GM21526 (cell line): ENCODE measurements at regions not wholly inside any gene's neighbourhood (a gene's known extent, or its start where the extent isn't known, plus 50 kb on each side); places are given as distances from the start of the nearest gene placed in this dataset.
"Not testable (repeated sequence)": the region's sequence is repeated elsewhere in the genome, so short reads cannot be mapped to it uniquely, and the experiment has no call there.

ENCODE experiments used
- ATAC-seq: cut with Tn5 transposase; IDR thresholded peaks from one replicate; pipeline ENCODE4 v1.9.1; 2021; ENCODE audit warnings: moderate library complexity; ENCODE audit not compliant: unreplicated experiment, low FRiP score

DNA sequence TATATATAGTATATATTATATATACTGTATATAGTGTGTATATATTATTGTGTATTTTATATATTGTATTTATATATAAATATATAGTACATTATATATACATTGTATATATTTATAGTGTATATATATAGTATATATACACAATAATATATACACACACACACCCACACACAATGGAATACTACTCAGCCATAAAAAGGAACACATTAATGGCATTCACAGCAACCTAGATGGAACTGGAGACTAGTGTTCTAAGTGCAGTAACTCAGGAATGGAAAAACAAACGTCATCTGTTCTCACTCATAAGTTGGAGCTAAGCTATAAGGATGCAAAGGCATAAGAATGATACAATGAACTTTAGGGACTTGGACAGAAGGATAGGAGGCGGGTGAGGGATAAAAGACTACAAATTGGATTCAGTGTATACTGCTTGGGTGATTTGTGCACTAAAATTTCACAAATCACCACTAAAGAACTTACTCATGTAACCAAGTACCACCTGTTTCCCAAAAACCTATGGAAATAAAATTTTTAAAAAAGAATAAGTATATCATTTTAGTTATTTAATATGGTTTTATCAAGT, 201.9 kb upstream of the CDH11 start:
- no peak for ATAC-seq

DNA sequence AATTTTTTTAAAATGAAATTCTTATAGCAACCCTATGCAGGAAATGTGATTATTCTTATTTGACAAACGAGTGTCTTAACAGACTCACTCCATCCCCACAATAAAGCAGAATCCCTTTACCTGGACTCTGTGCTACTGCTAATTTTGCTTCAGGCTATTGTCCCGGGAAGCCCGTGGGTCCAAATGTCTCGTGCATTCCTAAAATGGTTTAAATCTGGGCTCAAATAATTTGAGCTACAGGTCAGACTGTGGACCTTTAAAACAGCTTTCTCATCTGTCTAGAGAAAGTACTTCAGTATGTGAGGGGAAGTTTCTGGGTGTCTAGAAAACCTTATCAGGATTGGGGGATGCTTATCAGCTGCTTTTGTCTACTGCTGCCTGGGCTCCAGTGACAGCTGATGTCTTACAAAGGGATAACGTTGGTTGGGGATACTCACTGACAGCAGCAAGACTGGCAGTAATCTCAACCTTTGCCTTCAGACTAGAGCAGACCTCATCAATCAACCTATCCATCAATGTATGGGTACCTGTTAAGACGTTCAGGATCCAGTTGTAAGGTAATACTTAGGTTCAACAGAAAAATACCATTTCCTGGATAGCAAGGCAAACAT, 197.9 kb upstream of the CDH11 start:
- ATAC-seq: no peak

DNA sequence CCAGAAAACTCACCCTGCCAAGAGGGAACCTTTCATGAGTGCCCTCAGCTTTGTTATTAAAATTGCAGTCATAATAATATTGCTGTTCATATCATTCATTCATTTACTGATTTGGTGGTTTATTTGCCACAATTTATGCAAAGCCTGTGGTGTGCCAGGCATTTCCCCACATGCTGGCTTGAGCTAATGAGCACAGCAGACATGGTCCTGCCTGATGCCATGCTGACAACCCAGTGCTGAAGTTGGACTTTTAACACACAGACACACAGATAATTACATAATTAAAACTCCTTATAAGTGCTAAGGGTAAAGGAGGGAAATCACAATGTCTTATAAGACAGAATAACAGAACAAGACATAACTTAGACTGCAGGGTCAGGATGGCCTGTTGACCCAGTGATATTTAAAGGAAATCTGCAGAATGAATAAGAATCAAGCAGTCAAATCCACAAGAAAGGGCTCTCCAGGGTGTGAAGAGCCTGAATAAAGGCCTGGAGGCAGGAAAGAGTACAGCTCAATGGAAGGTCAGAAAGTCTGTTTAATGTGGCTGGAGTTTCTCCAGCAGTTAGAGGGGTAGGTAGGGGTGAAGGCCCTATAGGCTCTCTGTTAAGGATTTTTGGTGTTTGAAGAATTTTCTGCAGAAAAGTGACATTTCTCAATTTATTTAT, 196.9 kb upstream of the CDH11 start:
- ATAC-seq: no peak

DNA sequence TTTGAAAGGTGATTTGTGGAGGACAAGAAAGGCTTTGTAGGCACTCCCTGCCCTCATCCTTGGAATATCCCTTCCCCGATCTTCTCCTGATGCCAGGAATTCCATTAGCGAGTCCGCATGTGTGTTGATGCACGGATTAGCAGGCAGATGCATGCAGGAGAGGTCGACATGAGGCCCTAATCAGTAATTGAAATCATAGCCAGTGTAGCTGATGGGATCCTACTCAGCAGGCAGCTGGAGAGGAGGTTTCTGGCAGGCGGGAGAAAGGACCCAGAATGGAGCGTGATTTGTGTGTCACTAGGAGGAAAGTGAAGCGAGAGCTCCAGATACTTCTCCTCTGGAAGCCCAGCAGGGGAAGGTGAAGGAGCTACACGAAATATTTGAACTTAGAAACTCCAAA, 196.3 kb upstream of the CDH11 start:
- ATAC-seq: no peak

DNA sequence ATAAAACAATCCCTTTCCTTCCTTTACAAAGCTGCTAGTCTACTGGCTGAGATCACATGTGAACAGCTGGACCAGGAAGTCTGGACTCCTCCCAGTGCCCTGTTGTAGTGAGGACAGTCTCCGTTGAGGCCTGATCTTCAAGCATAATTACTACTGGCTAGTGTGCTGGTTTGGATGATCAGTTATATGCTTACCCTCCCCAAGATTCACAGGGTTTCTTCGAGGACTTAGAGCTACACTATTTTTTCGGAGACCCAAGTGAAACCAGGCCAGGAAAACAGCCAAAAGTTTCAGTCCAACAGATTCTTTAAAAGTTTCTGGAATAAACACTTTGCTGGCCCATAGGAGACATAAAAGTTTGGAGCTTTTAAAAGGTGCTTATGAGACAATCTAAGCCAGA, 194.9 kb upstream of the CDH11 start:
- no peak for ATAC-seq

DNA sequence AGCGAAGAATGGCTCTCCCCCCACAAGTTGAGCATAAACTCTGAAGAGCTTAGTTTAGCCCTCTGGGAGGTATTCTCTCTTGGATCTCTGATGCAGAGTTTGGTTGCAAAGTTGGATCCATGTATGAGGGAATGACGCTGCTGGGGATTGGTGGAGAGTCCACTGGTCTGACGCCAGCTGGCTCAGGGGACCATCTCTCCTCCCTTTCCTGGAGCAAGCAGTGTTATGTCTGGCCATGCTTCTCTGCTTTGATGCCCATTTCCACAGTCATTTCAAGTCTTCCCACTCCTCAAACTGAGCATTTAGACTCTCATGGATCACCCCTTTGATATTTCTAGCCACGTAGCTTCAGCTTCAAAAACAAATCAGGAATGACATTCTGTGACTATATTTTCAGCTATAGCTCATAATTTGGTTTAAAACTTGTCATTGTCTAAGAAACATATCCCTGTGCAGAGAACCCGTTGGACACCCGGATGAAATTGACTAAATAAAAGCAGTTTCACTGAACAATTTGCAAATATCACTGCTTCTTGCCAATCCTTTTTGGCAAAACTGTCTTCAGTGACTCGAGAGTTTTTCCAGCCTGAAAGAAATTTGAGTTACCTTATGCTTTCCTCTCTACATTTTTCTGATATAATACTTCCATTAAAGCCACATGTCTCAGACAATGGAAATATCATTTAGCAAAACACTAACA, 193.4 kb upstream of the CDH11 start:
- ATAC-seq: no peak

DNA sequence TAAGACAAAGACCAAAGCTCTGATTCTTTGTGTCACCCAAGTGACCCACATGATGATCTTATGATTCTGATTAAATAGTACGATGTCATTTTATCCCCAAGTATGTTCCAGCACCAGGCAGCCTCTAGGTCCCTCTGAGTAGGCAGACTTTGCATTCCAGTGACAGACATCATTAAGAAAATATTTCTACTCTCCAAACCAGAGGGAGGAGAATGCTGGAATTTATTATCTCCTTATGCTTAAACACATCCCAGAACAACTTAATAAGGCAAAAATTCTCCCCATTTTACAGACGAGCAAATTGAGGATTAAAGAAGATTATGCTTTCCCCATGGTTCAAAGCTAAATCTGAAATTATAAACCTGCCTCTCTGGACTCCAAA, 192.8 kb upstream of the CDH11 start:
- ATAC-seq: no peak

DNA sequence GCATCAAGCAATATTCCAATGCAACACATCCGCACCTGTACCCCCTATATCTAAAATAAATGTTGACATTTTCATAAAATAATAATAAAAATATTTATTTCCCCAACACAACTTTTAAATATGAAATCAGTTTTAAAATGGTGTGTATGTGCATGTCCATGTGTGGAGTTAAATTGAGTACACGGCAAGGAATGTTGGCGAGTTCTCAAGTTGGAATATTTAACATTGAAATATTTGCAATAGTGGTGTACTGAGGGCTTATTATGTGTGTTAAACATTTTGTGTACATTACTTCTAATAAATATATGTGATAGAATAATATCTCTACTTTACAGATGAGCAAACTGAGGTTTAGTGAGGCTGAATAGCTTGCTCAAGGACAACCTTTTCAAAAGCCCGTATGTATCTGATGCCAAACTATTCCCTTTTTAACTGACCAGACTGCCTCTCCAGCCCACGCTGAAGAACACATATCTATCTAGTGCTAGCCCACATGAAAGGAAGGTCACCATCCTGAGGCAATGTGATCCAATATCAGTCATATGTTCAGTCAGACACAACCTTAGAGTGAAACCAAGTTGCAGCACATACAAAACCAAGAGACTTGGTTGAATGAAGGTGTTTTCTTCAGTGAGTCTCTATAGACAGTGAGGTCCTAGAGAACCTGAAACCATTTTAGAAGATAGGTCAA, 192.2 kb upstream of the CDH11 start:
- ATAC-seq: no peak

DNA sequence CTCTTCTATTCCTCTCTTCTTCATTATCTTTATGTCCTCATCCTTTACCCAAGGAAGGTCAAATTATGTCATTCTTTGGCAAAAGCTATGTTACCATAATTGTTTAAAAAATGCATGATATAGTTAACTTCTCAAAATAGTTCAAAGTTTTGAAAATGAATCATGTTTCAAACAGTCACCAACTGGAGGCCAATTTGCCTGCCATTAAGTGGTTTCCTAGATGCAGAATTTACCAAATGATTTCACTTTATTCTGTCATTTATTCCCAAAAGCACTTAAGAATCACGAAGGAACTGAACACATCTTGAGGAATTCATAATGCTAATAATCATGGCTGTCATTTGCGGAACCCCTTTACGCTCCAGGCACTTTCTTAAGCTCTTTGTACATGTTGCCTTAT, 190.9 kb upstream of the CDH11 start:
- ATAC-seq: no peak

DNA sequence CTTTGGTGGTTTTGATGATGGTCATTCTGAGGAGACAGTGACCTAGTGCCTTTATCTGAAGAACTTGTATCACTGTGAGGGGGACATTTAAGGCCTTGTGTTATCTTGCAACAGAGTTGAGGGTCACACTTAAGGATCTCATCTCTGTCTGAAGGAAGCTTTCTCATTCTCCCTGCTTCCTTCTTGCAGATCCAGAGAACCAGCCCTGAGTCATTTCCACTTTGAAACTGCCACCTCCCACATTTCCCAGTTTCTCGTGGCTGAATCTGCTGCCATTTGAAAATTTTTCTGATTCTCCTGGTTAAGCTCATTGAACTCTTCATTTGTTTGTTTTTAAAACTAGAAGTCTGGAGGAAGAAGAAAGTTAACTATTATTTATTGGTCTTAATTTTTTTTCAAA, 190.2 kb upstream of the CDH11 start:
- ATAC-seq: no peak

DNA sequence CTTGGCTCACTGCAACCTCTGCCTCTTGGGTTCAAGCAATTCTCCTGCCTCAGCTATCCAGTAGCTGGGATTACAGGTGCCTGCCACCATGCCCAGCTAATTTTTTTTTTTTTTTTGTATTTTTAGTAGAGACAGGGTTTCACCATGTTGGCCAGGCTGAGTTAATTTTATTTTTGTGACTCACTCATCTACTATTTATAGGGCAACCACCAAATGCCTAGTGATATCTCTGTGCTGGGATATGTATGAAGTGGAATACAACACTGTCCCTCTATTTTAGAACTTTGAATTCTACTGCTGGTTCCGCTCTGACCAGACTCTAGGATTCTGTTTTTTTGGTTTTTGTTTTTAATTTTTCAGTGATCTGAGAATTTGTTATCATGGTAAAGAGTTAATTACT, 188.6 kb upstream of the CDH11 start:
- ATAC-seq: not testable (repeated sequence)

DNA sequence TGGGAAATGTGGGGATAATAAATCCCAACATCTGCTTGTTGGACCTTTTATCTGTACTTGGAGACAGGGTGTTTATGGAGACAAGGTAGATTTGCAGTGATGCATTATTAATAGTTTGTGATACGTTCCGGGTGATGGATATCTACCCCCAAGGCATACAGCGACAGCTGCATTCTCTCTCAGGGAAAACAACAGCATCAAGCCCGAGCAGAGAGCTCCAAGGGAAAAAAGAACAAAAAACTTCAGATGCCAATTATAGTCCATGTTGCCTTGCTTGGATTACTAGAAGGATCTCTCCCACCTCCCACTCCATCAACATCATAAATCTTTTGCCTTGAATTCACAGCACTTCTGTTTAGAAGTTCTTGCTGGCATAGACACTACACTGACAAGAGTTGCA, 187.5 kb upstream of the CDH11 start:
- no peak for ATAC-seq

DNA sequence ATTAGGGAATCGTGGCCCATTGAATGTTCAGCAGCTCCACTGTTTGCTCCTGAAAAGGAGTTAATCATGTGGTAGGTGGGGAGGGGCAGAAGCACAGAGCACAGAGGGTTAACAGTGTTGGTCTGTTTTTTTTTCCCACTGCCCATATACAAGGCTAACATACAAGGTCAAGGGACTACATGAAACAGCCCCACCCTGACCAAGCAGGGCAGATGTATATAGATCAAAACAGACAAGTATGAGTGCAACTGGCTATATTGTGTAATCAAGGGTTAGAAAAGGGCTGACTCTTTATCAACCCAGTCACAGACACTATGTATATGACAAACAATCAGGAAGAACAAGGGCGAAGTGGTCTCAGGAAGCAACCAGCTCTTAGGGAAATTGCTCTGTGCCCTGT, 186.6 kb upstream of the CDH11 start:
- ATAC-seq: no peak

DNA sequence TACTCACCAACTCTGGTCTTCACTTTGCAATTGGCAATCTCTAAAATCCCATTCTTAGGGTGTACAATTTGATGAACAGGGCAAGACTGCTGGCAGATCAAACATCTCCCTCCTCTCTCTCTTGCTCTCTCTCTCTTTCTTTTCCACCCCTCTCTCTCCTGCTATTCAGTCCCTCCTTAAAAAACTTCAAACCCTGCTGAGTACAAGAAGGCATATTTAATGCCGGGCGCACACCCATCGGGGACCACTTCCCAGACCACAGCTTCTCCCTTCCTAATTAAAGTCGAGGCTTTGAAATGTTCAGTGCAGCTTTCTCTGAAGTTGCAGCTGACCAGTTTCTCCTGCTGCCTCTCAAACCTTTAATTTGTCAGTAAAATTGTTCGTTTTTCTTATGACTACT, 185.4 kb upstream of the CDH11 start:
- no peak for ATAC-seq

DNA sequence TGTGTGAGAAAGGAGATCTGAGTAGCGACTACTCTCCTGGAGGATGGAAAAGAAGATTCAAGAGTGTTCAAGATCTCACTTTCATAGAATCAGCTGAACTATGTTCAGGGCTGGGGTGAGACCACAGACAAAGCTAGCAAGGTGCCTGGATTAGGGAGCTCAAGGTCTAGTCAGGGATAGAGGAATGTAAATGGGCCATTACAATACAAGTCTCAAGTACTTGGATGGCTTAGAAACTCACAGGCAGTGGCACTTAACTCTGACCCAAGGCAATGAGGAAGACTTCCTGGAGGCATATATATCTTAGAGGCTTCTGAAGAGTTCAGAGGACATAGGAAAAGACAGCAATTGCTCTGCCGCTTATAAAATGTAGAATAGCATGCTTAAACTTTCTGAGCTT, 184.9 kb upstream of the CDH11 start:
- ATAC-seq: no peak

DNA sequence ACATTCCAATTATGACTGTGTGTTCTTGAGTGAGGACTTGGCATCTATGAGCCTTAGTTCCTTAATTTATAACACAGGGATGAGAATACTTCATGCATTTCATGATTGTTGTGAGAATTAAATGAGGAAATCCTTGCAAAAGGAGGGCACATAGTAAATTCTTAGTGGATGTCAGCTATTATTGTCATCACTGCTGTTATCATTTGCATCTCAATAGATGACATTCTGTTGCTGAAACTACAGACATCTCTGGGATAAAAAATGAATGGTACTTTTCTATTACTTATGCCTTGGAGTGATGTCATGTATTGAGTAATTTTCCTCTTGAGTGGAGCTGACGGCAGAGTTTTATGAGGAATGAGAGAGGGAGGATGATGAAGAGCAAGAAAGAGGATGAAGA, 184.4 kb upstream of the CDH11 start:
- ATAC-seq: no peak

DNA sequence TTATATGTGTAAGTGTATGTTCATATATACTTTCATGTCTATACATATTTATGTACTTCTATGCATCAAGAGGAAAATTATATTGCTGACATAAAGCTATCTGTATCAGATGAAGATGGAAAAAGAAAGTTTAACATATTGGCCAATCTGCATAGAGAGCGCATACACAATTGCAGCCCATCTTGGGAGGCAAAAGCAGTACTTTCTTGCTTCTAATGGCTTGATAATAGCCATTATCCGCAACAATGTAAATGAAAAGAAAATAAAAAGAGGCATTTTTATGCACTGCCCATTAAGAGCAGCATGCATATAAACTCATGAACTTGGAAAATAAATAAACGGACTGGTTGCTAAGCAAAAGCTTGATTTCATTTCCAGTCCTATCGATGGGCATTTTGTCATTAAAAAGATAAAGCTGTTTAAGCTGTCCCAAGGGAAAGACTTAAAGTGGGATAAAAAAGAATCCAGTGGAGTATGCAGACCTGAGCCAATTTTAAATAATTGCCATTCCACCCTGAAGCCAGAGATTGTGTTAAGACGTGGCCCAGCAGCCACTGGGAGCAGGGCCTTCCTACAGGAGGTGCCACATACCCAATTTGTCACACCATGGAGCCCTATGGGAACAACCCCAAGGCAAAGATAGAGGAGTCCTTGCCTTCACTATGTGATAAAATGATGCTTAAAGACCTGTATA, 183.6 kb upstream of the CDH11 start:
- no peak for ATAC-seq

DNA sequence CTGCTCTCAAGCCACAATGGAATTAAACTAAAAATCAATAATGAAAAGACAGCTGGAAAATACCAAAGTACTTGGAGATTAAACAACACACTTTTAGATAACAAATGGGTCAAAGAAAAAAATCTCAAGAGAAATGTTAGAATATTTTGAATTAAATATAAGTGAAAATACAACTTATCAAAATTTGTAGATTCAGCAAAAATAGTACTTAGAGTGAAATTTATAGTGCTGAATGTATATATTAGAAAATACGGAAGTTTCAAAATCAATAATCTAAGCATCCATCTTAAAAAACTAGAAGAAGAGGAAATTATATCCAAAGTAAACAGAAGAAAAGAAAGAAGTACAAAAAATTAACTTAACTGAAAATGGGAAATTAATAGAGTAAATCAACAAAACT, 179.2 kb upstream of the CDH11 start:
- no peak for ATAC-seq

DNA sequence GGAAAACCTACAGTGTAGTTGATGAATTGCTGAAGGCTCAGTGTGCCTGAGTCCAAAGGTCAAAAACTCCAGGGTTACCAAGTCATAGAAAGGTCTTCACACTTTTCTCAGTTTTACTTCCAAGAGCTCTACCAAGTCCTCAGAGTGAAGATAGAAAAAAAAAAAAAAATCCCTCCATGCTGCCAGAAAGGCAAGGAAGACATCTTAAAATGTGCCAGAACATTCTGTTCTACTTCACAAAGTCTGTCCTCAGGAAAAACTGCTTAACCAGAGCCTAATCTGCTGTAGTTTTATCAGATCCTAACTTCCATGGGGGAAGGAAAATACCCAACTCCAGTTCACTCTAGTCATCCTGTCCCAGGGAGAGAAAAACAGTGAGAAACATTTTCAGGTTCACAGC, 175.6 kb upstream of the CDH11 start:
- no peak for ATAC-seq

DNA sequence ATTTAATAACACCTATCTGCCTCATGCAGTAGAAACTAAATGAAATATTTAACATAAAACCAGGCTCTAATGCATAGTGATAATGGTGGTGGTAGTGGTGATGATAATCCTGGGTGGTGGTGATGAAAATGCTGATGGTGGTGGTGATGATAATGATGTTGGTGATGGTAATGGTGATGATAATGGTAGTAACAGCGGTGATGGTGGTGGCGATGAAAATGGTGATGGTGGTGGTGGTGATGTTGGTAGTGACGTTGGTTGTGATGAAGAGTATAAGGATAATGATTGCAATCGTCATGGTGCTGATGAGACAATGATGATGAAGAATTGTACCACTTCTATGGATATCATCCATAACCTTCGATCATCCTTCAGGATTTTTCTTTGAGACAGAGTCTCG, 173.7 kb upstream of the CDH11 start:
- no peak for ATAC-seq

DNA sequence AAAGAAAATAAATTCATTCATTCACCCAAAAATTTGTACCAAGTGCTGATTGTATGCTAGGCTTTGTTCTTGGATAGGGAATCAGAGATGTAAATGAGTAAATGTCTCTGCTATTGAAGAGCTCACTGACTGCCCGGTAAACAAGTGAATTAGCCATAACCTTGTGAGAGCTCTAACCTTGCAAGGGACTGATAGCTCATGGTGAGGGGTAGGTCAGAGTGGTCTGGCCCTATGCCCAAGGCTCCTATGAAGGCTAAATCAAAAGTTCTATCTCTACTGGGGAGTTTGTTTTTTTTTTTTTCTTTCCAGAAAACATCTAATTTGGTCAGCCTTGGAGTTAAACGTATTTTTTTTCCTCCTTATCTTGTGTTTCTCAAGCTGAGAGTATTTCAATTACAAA, 172.8 kb upstream of the CDH11 start:
- no peak for ATAC-seq
